ENCODE measurements at regions not wholly inside any gene's neighbourhood (a gene's known extent, or its start where the extent isn't known, plus 50 kb on each side); places are given as distances from the start of the nearest gene placed in this dataset.

DNA sequence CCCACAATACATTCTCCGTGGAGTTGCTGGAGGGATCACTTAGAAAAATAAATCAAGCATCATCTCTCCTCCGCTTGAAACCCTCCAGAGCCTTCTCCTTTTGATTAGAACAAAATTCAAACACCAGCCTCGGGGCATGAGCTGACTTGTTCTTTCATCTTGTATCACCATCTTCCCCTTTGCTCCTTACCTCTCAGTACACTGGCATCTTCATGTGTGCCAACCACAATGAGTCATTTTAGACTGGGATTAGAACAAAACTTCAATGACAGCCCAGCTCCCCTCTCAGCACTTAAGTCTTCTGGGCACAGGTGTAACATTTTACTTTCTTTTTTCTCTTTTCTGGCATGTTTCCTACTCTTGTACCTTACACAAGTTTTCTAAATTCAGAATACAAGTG lies 1159.2 kb upstream of the TMEM132C start:
- TF ChIP-seq, protein P1, sequence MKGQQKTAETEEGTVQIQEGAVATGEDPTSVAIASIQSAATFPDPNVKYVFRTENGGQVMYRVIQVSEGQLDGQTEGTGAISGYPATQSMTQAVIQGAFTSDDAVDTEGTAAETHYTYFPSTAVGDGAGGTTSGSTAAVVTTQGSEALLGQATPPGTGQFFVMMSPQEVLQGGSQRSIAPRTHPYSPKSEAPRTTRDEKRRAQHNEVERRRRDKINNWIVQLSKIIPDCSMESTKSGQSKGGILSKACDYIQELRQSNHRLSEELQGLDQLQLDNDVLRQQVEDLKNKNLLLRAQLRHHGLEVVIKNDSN (IDR thresholded peaks at IDR 0.05) = no peak
- TF ChIP-seq CREB1 (IDR thresholded peaks at IDR 0.05; ENCODE audit: low read depth) = no peak
- TF ChIP-seq FOXM1 (IDR thresholded peaks at IDR 0.05; ENCODE audit: borderline replicate concordance, low read depth) = no peak
- TF ChIP-seq EP300 (IDR thresholded peaks at IDR 0.05; ENCODE audit: borderline replicate concordance) = no peak
- no peak for TF ChIP-seq ZBTB7A (IDR thresholded peaks at IDR 0.05; ENCODE audit: low read depth)
- no peak for TF ChIP-seq TAF1 (IDR thresholded peaks at IDR 0.05; ENCODE audit: low read depth)

- TF ChIP-seq RAD21 (IDR thresholded peaks at IDR 0.05; ENCODE audit: low read depth) = peak; percentile 43
- TF ChIP-seq EP300 (IDR thresholded peaks at IDR 0.05; ENCODE audit: borderline replicate concordance) = no peak
- no peak for TF ChIP-seq EGR1 (IDR thresholded peaks at IDR 0.05)
- TF ChIP-seq, protein P2, sequence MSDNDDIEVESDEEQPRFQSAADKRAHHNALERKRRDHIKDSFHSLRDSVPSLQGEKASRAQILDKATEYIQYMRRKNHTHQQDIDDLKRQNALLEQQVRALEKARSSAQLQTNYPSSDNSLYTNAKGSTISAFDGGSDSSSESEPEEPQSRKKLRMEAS (IDR thresholded peaks at IDR 0.05) = no peak
- TF ChIP-seq, protein P1 (IDR thresholded peaks at IDR 0.05) = no peak
- TF ChIP-seq FOXM1 (IDR thresholded peaks at IDR 0.05; ENCODE audit: borderline replicate concordance, low read depth) = no peak
- no peak for TF ChIP-seq ZBTB7A (IDR thresholded peaks at IDR 0.05; ENCODE audit: low read depth)
- TF ChIP-seq REST (IDR thresholded peaks at IDR 0.05; ENCODE audit: low read depth) = no peak
Observed at GRCh38 chr12:127108360-127109215, 1158.4 kb upstream of the TMEM132C start.

GRCh38 chr12:127113945-127114344 lies 1153.0 kb upstream of the TMEM132C start:
- no peak for TF ChIP-seq CREB1 (IDR thresholded peaks at IDR 0.05; ENCODE audit: low read depth)
- TF ChIP-seq, protein P2 (IDR thresholded peaks at IDR 0.05) = no peak

GRCh38 chr12:127115468-127116035 lies 1151.4 kb upstream of the TMEM132C start:
- no peak for TF ChIP-seq TCF12 (IDR thresholded peaks at IDR 0.05; ENCODE audit: low read depth)
- no peak for TF ChIP-seq REST (IDR thresholded peaks at IDR 0.05; ENCODE audit: low read depth)
- TF ChIP-seq EP300 (IDR thresholded peaks at IDR 0.05; ENCODE audit: borderline replicate concordance) = no peak
- TF ChIP-seq FOXM1 (IDR thresholded peaks at IDR 0.05; ENCODE audit: borderline replicate concordance, low read depth) = no peak
- TF ChIP-seq CREB1 (IDR thresholded peaks at IDR 0.05; ENCODE audit: low read depth) = no peak
- TF ChIP-seq CEBPB (IDR thresholded peaks at IDR 0.05) = no peak
- no peak for TF ChIP-seq ZBTB7A (IDR thresholded peaks at IDR 0.05; ENCODE audit: low read depth)
- TF ChIP-seq, protein P2 (IDR thresholded peaks at IDR 0.05) = no peak
- TF ChIP-seq RAD21 (IDR thresholded peaks at IDR 0.05; ENCODE audit: low read depth) = no peak
- TF ChIP-seq, protein P1 (IDR thresholded peaks at IDR 0.05) = no peak

GRCh38 chr12:127118251-127118650 lies 1148.7 kb upstream of the TMEM132C start:
- TF ChIP-seq, protein P1 (IDR thresholded peaks at IDR 0.05) = no peak
- no peak for TF ChIP-seq FOXM1 (IDR thresholded peaks at IDR 0.05; ENCODE audit: borderline replicate concordance, low read depth)
- no peak for TF ChIP-seq TAF1 (IDR thresholded peaks at IDR 0.05; ENCODE audit: low read depth)
- TF ChIP-seq CEBPB (IDR thresholded peaks at IDR 0.05) = no peak
- TF ChIP-seq YY1 (IDR thresholded peaks at IDR 0.05; ENCODE audit: low read depth) = no peak
- no peak for TF ChIP-seq EP300 (IDR thresholded peaks at IDR 0.05; ENCODE audit: borderline replicate concordance)
- TF ChIP-seq EGR1 (IDR thresholded peaks at IDR 0.05) = no peak
